HCT116 (cell line): ENCODE measurements at regions not wholly inside any gene's neighbourhood (a gene's known extent, or its start where the extent isn't known, plus 50 kb on each side); places are given as distances from the start of the nearest gene placed in this dataset.

Source experiments
- ATAC-seq: fragments of 200-7000 bp; cut with Tn5 transposase; 2 replicates; pipeline ENCODE4 v1.9.1; 2020; ENCODE audit warnings: mild to moderate bottlenecking, moderate library complexity
- BruUV-seq: library from RNA; stranded (reverse); fragments of 400-500 nt; replicated peaks from 2 replicates; lab custom pipeline; 2021; lab: Mats Ljungman, UMichigan
- CTCF ChIA-PET: fragments of 300-600 bp; sonication (Branson Sonifier 250); formaldehyde crosslinking; loops from one replicate; lab custom pipeline; 2021; ENCODE audit warnings: antibody characterized with exemption; lab: Charles Lee
- POLR2A ChIA-PET: fragments of 300-600, 350-600 bp; sonication (Branson Sonifier 250); formaldehyde crosslinking; loops from one replicate; lab custom pipeline; 2021; ENCODE audit warnings: antibody characterized with exemption; lab: Charles Lee
- RAD21 ChIA-PET, 2 experiments: fragments of 300-600 bp; sonication (Branson Sonifier 250); formaldehyde crosslinking; loops; one replicate each; lab custom pipeline; 2023; ENCODE audit warnings: low total read pairs in 2 of 2; ENCODE audit not compliant: uncharacterized antibody in 2 of 2, unreplicated experiment in 2 of 2, low non-redundant PET in 1 of 2; lab: Charles Lee
- DNase-seq: peaks from one replicate; pipeline ENCODE4 v3.0.0-alpha.2; 2010; ENCODE audit warnings: low read depth, low spot score
- H2AFZ ChIP-seq: fragments of 200-600 bp; shearing (Covaris generic), sonication (generic); 2 replicates; pipeline ENCODE4 v1.6.1; 2017; ENCODE audit warnings: low read depth, mixed run types, mixed read lengths, antibody characterized with exemption, low read length; ENCODE audit not compliant: poor library complexity, severe bottlenecking
- H3K27ac ChIP-seq: 2 replicates; pipeline ENCODE4 v1.5.1; 2012; ENCODE audit warnings: low read depth, low read length
- H3K27me3 ChIP-seq: fragments of 200-600 bp; sonication (generic); 2 replicates; pipeline ENCODE4 v1.6.1; 2016; ENCODE audit warnings: mixed run types, low read length, mixed read lengths; ENCODE audit not compliant: insufficient read depth
- H3K36me3 ChIP-seq, 2 experiments: fragments of 200-500 bp in 1 of 2; fragments of 200-600 bp in 1 of 2; sonication (Bioruptor generic) in 1 of 2; sonication (generic) in 1 of 2; 2 replicates each; pipeline versions ENCODE4 v1.5.1 to v1.6.1; 2014 to 2016; ENCODE audit warnings: low read length in 2 of 2, inconsistent platforms in 1 of 2, mixed read lengths in 1 of 2, mixed run types in 1 of 2; ENCODE audit not compliant: insufficient read depth in 2 of 2, control insufficient read depth in 1 of 2
- H3K4me1 ChIP-seq, 2 experiments: fragments of 200-600 bp in 1 of 2; sonication (generic) in 1 of 2; 2 replicates each; pipeline versions ENCODE4 v1.5.1 to v1.6.1; 2012 to 2017; ENCODE audit warnings: low read length in 2 of 2, inconsistent platforms in 1 of 2, mild to moderate bottlenecking in 1 of 2, mixed read lengths in 1 of 2, mixed run types in 1 of 2, moderate library complexity in 1 of 2; ENCODE audit not compliant: insufficient read depth in 2 of 2, control insufficient read depth in 1 of 2
- H3K4me2 ChIP-seq: fragments of 200-600 bp; sonication (generic); 2 replicates; pipeline ENCODE4 v1.6.1; 2017; ENCODE audit warnings: mixed run types, low read length, mixed read lengths
- H3K4me3 ChIP-seq, 2 experiments: fragments of 200-600 bp in 1 of 2; sonication (generic) in 1 of 2; replicated peaks in 1 of 2; 2 replicates each; pipeline ENCODE4 v1.5.1; 2011 to 2016; ENCODE audit warnings: low read length in 2 of 2, control low read depth in 1 of 2, low read depth in 1 of 2, mild to moderate bottlenecking in 1 of 2, mixed read lengths in 1 of 2, mixed run types in 1 of 2
- H3K79me2 ChIP-seq: fragments of 200-600 bp; sonication (generic); 2 replicates; pipeline ENCODE4 v1.6.1; 2017; ENCODE audit warnings: mild to moderate bottlenecking, mixed run types, low read length, moderate library complexity, mixed read lengths; ENCODE audit not compliant: insufficient read depth
- H3K9ac ChIP-seq: fragments of 200-600 bp; sonication (generic); 2 replicates; pipeline ENCODE4 v1.6.1; 2016; ENCODE audit warnings: low read length, mixed read lengths
- H3K9me2 ChIP-seq: fragments of 200-600 bp; sonication (generic), shearing (Covaris generic); 2 replicates; pipeline ENCODE4 v1.6.1; 2017; ENCODE audit warnings: mixed run types, mild to moderate bottlenecking, moderate library complexity; ENCODE audit not compliant: insufficient read depth
- H3K9me3 ChIP-seq, 2 experiments: fragments of 200-500 bp in 1 of 2; fragments of 200-600 bp in 1 of 2; sonication (Bioruptor generic) in 1 of 2; sonication (generic) in 1 of 2; 2 replicates each; pipeline ENCODE4 v1.6.1; 2014 to 2017; ENCODE audit warnings: low read length in 2 of 2, mixed read lengths in 2 of 2, inconsistent platforms in 1 of 2, low read depth in 1 of 2, mild to moderate bottlenecking in 1 of 2, mixed run types in 1 of 2, moderate library complexity in 1 of 2; ENCODE audit not compliant: control insufficient read depth in 1 of 2, insufficient read depth in 1 of 2
- H4K20me1 ChIP-seq: fragments of 200-600 bp; sonication (generic), shearing (Covaris generic); 2 replicates; pipeline ENCODE4 v1.6.1; 2017; ENCODE audit warnings: mixed run types, mild to moderate bottlenecking, moderate library complexity; ENCODE audit not compliant: insufficient read depth
- CEBPB ChIP-seq: IDR thresholded peaks from 2 replicates; pipeline ENCODE4 v1.6.1; 2012; ENCODE audit warnings: low read depth
- ELF1 ChIP-seq: IDR thresholded peaks from 2 replicates; pipeline ENCODE4 v1.6.1; 2012; ENCODE audit warnings: low read depth, borderline replicate concordance
- FOSL1 ChIP-seq: IDR thresholded peaks from 2 replicates; pipeline ENCODE4 v1.6.1; 2012; ENCODE audit warnings: low read depth
- POLR2AphosphoS5 ChIP-seq: IDR thresholded peaks from 2 replicates; pipeline ENCODE4 v1.6.1; 2011; ENCODE audit warnings: mild to moderate bottlenecking, low read depth, low read length, moderate library complexity
- SRF ChIP-seq: IDR thresholded peaks from 2 replicates; pipeline ENCODE4 v1.6.1; 2012; ENCODE audit warnings: low read depth
- ZFX ChIP-seq: fragments of 450-650 bp; IDR thresholded peaks from 2 replicates; pipeline ENCODE4 v1.6.1; 2017
- intact Hi-C: fragments of 100-400 bp; cut with micrococcal nuclease; formaldehyde crosslinking; loops from 2 replicates; pipeline ENCODE4 v1.10.0; 2022
- TF ChIP-seq, protein P1 (sequence below): IDR thresholded peaks from 2 replicates; pipeline ENCODE4 v1.6.1; 2012; ENCODE audit warnings: low read depth
- TF ChIP-seq, protein P2 (sequence below): IDR thresholded peaks from 2 replicates; pipeline ENCODE4 v1.6.1; 2012
- TF ChIP-seq, protein P3 (sequence below), 3 experiments: fragments of 200-600 bp in 1 of 3; sonication (generic) in 1 of 3; IDR thresholded peaks in 2 of 3; conservative IDR thresholded peaks in 1 of 3; 2 replicates each; pipeline ENCODE4 v1.5.1; 2012 to 2017; ENCODE audit warnings: low read depth in 2 of 3, low read length in 2 of 3, antibody characterized with exemption in 1 of 3, borderline replicate concordance in 1 of 3, control low read depth in 1 of 3, mild to moderate bottlenecking in 1 of 3, mixed read lengths in 1 of 3, mixed run types in 1 of 3, moderate library complexity in 1 of 3; ENCODE audit not compliant: insufficient read depth in 1 of 3

DNA sequence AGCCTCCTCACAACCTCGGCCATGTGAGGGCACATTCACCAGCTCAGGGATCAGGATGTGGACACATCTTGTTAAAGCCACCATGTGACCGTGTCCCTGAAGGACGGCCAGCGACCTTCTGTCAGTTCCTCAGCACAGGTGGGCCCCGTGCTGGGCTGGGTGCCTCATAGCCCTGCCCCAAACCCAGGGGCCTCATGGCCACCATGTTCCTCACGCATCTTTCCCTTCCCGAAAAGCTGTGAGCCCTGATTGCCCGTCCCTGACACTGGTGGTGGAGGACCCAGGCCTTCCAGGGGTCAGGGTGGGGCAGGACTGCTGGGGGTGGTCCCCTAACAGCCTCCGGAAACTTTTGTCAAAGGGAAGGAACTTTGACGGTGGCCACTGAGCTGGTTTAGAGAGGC lies 60.1 kb upstream of the ADRA2C start (continued):
- TF ChIP-seq, protein P1, sequence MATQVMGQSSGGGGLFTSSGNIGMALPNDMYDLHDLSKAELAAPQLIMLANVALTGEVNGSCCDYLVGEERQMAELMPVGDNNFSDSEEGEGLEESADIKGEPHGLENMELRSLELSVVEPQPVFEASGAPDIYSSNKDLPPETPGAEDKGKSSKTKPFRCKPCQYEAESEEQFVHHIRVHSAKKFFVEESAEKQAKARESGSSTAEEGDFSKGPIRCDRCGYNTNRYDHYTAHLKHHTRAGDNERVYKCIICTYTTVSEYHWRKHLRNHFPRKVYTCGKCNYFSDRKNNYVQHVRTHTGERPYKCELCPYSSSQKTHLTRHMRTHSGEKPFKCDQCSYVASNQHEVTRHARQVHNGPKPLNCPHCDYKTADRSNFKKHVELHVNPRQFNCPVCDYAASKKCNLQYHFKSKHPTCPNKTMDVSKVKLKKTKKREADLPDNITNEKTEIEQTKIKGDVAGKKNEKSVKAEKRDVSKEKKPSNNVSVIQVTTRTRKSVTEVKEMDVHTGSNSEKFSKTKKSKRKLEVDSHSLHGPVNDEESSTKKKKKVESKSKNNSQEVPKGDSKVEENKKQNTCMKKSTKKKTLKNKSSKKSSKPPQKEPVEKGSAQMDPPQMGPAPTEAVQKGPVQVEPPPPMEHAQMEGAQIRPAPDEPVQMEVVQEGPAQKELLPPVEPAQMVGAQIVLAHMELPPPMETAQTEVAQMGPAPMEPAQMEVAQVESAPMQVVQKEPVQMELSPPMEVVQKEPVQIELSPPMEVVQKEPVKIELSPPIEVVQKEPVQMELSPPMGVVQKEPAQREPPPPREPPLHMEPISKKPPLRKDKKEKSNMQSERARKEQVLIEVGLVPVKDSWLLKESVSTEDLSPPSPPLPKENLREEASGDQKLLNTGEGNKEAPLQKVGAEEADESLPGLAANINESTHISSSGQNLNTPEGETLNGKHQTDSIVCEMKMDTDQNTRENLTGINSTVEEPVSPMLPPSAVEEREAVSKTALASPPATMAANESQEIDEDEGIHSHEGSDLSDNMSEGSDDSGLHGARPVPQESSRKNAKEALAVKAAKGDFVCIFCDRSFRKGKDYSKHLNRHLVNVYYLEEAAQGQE, result no peak
- TF ChIP-seq SRF, result no peak
- no peak for TF ChIP-seq FOSL1
- TF ChIP-seq CEBPB, result no peak
- TF ChIP-seq, protein P2, sequence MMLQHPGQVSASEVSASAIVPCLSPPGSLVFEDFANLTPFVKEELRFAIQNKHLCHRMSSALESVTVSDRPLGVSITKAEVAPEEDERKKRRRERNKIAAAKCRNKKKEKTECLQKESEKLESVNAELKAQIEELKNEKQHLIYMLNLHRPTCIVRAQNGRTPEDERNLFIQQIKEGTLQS, result no peak
- TF ChIP-seq ELF1, result no peak
- TF ChIP-seq ZFX, result no peak
- TF ChIP-seq POLR2AphosphoS5, result no peak
- TF ChIP-seq, all 23 proteins: peak for 0

DNA sequence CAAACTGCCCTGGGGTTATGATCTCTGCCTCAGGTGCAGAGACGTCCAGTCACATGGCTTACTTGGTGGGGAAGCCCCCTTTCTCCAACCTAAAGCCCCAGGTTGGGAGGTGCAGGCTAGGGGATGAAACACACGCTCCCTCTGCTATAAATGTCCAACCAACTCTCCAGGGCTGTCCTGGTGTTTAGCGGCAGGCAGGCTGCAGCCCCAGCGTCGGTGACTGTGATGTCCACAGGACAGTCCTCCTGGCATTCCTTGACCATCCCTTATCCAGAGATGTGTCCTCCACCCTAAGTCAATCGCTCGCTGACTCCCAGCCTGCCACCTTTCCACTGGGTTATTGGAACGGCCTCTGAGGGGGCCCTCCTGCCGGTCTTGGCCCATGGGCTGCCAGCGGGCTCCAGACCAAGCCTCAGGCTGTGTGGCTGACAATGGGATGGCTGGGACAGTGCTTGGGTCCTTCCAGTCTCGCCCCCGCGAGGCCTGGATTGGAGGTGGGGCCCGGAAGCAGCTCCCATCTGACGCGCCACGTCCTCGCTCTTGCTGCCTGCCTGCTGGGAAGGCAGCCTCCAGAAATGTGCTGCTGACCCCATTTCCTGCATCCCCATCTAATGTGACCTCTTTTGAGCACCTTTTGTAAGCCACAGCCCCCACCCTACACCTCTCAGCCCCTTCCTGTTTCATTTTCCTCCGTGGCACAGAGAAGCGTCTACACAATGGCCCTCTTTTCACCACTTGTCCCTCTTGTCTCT lies 60.8 kb upstream of the ADRA2C start:
- ChIA-PET CTCF (no interaction called here), RAD21 (no interaction called here)
- BruUV-seq, result no TSS peak

More for the DNA sequence above, 60.8 kb upstream of the ADRA2C start:
- Histone ChIP-seq H3K9me2 (no peaks in the 10 kb centered on the region), H3K4me2 (no peak overlapping the region), H3K4me1 (no peaks in the 10 kb centered on the region), H3K27me3 (peaks cover 16% of the 10 kb centered on the region; the same call in 1 of the 2 replicates), H3K9me3 (no peaks in the 10 kb centered on the region), H3K27ac (no peak overlapping the region), H4K20me1 (no peaks in the 10 kb centered on the region), H3K36me3 (no peaks in the 10 kb centered on the region), H2AFZ (no peak overlapping the region), H3K4me3 (no peak overlapping the region), H3K9ac (no peak overlapping the region), H3K79me2 (no peaks in the 10 kb centered on the region)
- POLR2A ChIA-PET, result no interaction called here
- DNase-seq (no peak), ATAC-seq (no peak)
- intact Hi-C loops, result no loop called here
- TF ChIP-seq, protein P3, sequence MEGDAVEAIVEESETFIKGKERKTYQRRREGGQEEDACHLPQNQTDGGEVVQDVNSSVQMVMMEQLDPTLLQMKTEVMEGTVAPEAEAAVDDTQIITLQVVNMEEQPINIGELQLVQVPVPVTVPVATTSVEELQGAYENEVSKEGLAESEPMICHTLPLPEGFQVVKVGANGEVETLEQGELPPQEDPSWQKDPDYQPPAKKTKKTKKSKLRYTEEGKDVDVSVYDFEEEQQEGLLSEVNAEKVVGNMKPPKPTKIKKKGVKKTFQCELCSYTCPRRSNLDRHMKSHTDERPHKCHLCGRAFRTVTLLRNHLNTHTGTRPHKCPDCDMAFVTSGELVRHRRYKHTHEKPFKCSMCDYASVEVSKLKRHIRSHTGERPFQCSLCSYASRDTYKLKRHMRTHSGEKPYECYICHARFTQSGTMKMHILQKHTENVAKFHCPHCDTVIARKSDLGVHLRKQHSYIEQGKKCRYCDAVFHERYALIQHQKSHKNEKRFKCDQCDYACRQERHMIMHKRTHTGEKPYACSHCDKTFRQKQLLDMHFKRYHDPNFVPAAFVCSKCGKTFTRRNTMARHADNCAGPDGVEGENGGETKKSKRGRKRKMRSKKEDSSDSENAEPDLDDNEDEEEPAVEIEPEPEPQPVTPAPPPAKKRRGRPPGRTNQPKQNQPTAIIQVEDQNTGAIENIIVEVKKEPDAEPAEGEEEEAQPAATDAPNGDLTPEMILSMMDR (IDR thresholded peaks at IDR 0.05 in 2 of 3, conservative IDR thresholded peaks at IDR 0.05 in 1 of 3; ENCODE audit: borderline replicate concordance in 1 of 3, insufficient read depth in 1 of 3, low read depth in 2 of 3, low read length in 2 of 3), result no peak
